Suppressor macrophage treated with lipopolysaccharide for 1 hour (primary cell): ENCODE measurements at regions not wholly inside any gene's neighbourhood (a gene's known extent, or its start where the extent isn't known, plus 50 kb on each side); places are given as distances from the start of the nearest gene placed in this dataset.
"Not testable (repeated sequence)": the region's sequence is repeated elsewhere in the genome, so short reads cannot be mapped to it uniquely, and the experiment has no call there.

Experiments
- DNase-seq, 3 donors: peaks; one replicate each; pipeline ENCODE4 v3.0.0-alpha.2; 2020 to 2022

- no peak for DNase-seq
These were observed 58.0 kb upstream of the EFCAB3 start for GRCh38 chr17:62322313-62322712.

- no peak for DNase-seq
These were observed 58.9 kb upstream of the EFCAB3 start for GRCh38 chr17:62321451-62321850.

GRCh38 chr17:62319846-62320245 is 60.5 kb upstream of the EFCAB3 start:
- no peak for DNase-seq

- no peak for DNase-seq
These were observed 71.0 kb upstream of the EFCAB3 start for GRCh38 chr17:62309396-62309795.

GRCh38 chr17:62307196-62307595 is 73.2 kb upstream of the EFCAB3 start:
- no peak for DNase-seq

- DNase-seq: no peak
These were observed 76.9 kb upstream of the EFCAB3 start for GRCh38 chr17:62303476-62303875.

GRCh38 chr17:62300697-62301096 is 79.7 kb upstream of the EFCAB3 start:
- DNase-seq: no peak

GRCh38 chr17:62275290-62275689 is 105.1 kb upstream of the EFCAB3 start:
- not testable (repeated sequence) for DNase-seq

GRCh38 chr17:62268361-62268760 is 112.0 kb upstream of the EFCAB3 start:
- DNase-seq: not testable (repeated sequence)

- DNase-seq: not testable (repeated sequence)
These were observed 115.4 kb upstream of the EFCAB3 start for GRCh38 chr17:62264974-62265373.

- DNase-seq: not testable (repeated sequence)
These were observed 124.6 kb upstream of the EFCAB3 start for GRCh38 chr17:62255791-62256190.

- DNase-seq: not testable (repeated sequence)
These were observed 138.3 kb upstream of the EFCAB3 start for GRCh38 chr17:62242076-62242475.

- not testable (repeated sequence) for DNase-seq
These were observed 140.8 kb upstream of the EFCAB3 start for GRCh38 chr17:62239569-62239968.

GRCh38 chr17:62238551-62239338 is 141.6 kb upstream of the EFCAB3 start:
- not testable (repeated sequence) for DNase-seq

GRCh38 chr17:62233822-62234481 is 146.4 kb upstream of the EFCAB3 start:
- not testable (repeated sequence) for DNase-seq

GRCh38 chr17:62231293-62231692 is 149.1 kb upstream of the EFCAB3 start:
- DNase-seq: not testable (repeated sequence)

GRCh38 chr17:62226610-62227240 is 153.6 kb upstream of the EFCAB3 start:
- not testable (repeated sequence) for DNase-seq

- DNase-seq: not testable (repeated sequence)
These were observed 156.8 kb upstream of the EFCAB3 start for GRCh38 chr17:62223585-62223984.

GRCh38 chr17:62219221-62219899 is 154.3 kb upstream of the MED13 start:
- DNase-seq: peak; percentile 11 to 59 (median 54)

- no peak for DNase-seq
These were observed 151.8 kb upstream of the MED13 start for GRCh38 chr17:62216847-62217246.

GRCh38 chr17:62215891-62216290 is 150.8 kb upstream of the MED13 start:
- not testable (repeated sequence) for DNase-seq

- no peak for DNase-seq
These were observed 141.5 kb upstream of the MED13 start for GRCh38 chr17:62206550-62206949.

GRCh38 chr17:62197156-62197555 is 132.1 kb upstream of the MED13 start:
- DNase-seq: peak in 2 of 3 donors; percentile 14 to 20
